GM12878 (cell line): ENCODE measurements at regions not wholly inside any gene's neighbourhood (a gene's known extent, or its start where the extent isn't known, plus 50 kb on each side); places are given as distances from the start of the nearest gene placed in this dataset.

Experiments used
- ATAC-seq: fragments of 200-7000 bp; cut with Tn5 transposase; 3 replicates; pipeline ENCODE4 v1.9.1; 2020; ENCODE audit warnings: mild to moderate bottlenecking, moderate library complexity
- BruUV-seq: library from RNA; stranded (reverse); fragments of 400-500 nt; replicated peaks from 2 replicates; lab custom pipeline; 2021; lab: Mats Ljungman, UMichigan
- CTCF ChIA-PET: fragments of 300-600 bp; sonication (Branson Sonifier 250); formaldehyde crosslinking; extraction: SDS; loops from one replicate; lab custom pipeline; 2021; ENCODE audit warnings: inconsistent platforms; lab: Yijun Ruan, JAX
- POLR2A ChIA-PET: fragments of 350-600 bp; formaldehyde crosslinking; extraction: SDS; loops from one replicate; lab custom pipeline; 2021; ENCODE audit warnings: inconsistent platforms; lab: Charles Lee
- RAD21 ChIA-PET: fragments of 300-600 bp; sonication (Branson Sonifier 250); formaldehyde crosslinking; loops from one replicate; lab custom pipeline; 2023; ENCODE audit warnings: antibody characterized with exemption; ENCODE audit not compliant: unreplicated experiment; lab: Charles Lee
- SMC1A ChIA-PET: fragments of 300-600 bp; sonication (Branson Sonifier 250); formaldehyde crosslinking; loops from one replicate; lab custom pipeline; 2023; ENCODE audit not compliant: unreplicated experiment, uncharacterized antibody; lab: Charles Lee
- DNase-seq: peaks from one replicate; pipeline ENCODE4 v3.0.0-alpha.2; 2011; ENCODE audit warnings: low read depth, low spot score
- FAIRE-seq: peaks from 3 replicates; lab custom pipeline; 2011; peaks lifted over from hg19 to GRCh38; lab: Jason Lieb, UNC
- H2AFZ ChIP-seq: 2 replicates; pipeline ENCODE4 v1.6.0; 2011; ENCODE audit warnings: low read depth, low read length, control low read depth; ENCODE audit not compliant: control insufficient read depth
- H3K27ac ChIP-seq: 2 replicates; pipeline ENCODE4 v1.5.1; 2011; ENCODE audit warnings: control low read depth; ENCODE audit not compliant: control insufficient read depth, insufficient read depth
- H3K27me3 ChIP-seq, 2 experiments: replicated peaks in 1 of 2; 2 replicates each; pipeline versions ENCODE4 v1.6.0 to v1.6.1; 2011; ENCODE audit warnings: low read length in 1 of 2; ENCODE audit not compliant: control insufficient read depth in 2 of 2, insufficient read depth in 2 of 2
- H3K36me3 ChIP-seq, 2 experiments: 2 replicates each; pipeline ENCODE4 v1.5.1; 2011; ENCODE audit warnings: low read length in 1 of 2; ENCODE audit not compliant: control insufficient read depth in 2 of 2, insufficient read depth in 2 of 2
- H3K4me1 ChIP-seq: 2 replicates; pipeline ENCODE4 v1.6.1; 2011; ENCODE audit warnings: mild to moderate bottlenecking, low read length, moderate library complexity, mixed read lengths; ENCODE audit not compliant: control insufficient read depth, insufficient read depth
- H3K4me2 ChIP-seq: 2 replicates; pipeline ENCODE4 v1.6.0; 2011; ENCODE audit warnings: control low read depth; ENCODE audit not compliant: control insufficient read depth, insufficient read depth
- H3K4me3 ChIP-seq: fragments of 200-600 bp; sonication (generic); 2 replicates; pipeline ENCODE4 v1.5.1; 2016
- H3K79me2 ChIP-seq: 2 replicates; pipeline ENCODE4 v1.6.0; 2011; ENCODE audit warnings: low read length; ENCODE audit not compliant: control insufficient read depth, insufficient read depth
- H3K9ac ChIP-seq: 2 replicates; pipeline ENCODE4 v1.8.0; 2011; ENCODE audit warnings: low read length, control low read depth, mixed read lengths; ENCODE audit not compliant: control insufficient read depth, insufficient read depth
- H3K9me3 ChIP-seq: replicated peaks from 3 replicates; pipeline ENCODE4 v1.5.1; 2011; ENCODE audit warnings: mild to moderate bottlenecking, low read length; ENCODE audit not compliant: control insufficient read depth, insufficient read depth
- H4K20me1 ChIP-seq: 2 replicates; pipeline ENCODE4 v1.6.0; 2011; ENCODE audit not compliant: control insufficient read depth, insufficient read depth
- BACH1 ChIP-seq: fragments of 450-650 bp; IDR thresholded peaks from 2 replicates; pipeline ENCODE4 v1.6.1; 2017; ENCODE audit warnings: mild to moderate bottlenecking, borderline replicate concordance
- EP300 ChIP-seq, 2 experiments: fragments of 150-350 bp in 1 of 2; IDR thresholded peaks; 2 replicates each; pipeline ENCODE4 v1.6.1; 2011 to 2012; ENCODE audit warnings: low read depth in 2 of 2, low read length in 2 of 2, borderline replicate concordance in 1 of 2, improper control_type of control experiment in 1 of 2, inconsistent platforms in 1 of 2; ENCODE audit not compliant: control insufficient read depth in 1 of 2
- ESRRA ChIP-seq: IDR thresholded peaks from 2 replicates; pipeline ENCODE4 v1.6.1; 2012; ENCODE audit warnings: mild to moderate bottlenecking, low read length, improper control_type of control experiment
- HDGF ChIP-seq: fragments of 450-650 bp; IDR thresholded peaks from 2 replicates; pipeline ENCODE4 v1.6.1; 2016; ENCODE audit warnings: antibody characterized with exemption
- MEF2A ChIP-seq: IDR thresholded peaks from 2 replicates; pipeline ENCODE4 v1.6.1; 2011; ENCODE audit warnings: low read depth, mild to moderate bottlenecking, low read length, moderate library complexity; ENCODE audit not compliant: insufficient read depth
- MTA2 ChIP-seq: fragments of 450-650 bp; IDR thresholded peaks from 2 replicates; pipeline ENCODE4 v1.6.1; 2016; ENCODE audit warnings: low read depth, mild to moderate bottlenecking, moderate library complexity
- NFXL1 ChIP-seq: fragments of 450-650 bp; IDR thresholded peaks from 2 replicates; pipeline ENCODE4 v1.6.1; 2017; ENCODE audit warnings: antibody characterized with exemption, mild to moderate bottlenecking, borderline replicate concordance
- PAX5 ChIP-seq: IDR thresholded peaks from 2 replicates; pipeline ENCODE4 v1.6.1; 2011; ENCODE audit warnings: low read depth, low read length, borderline replicate concordance
- PAX8 ChIP-seq: fragments of 450-650 bp; IDR thresholded peaks from 2 replicates; pipeline ENCODE4 v1.6.1; 2017; ENCODE audit warnings: mild to moderate bottlenecking, moderate library complexity
- RAD51 ChIP-seq: fragments of 450-650 bp; IDR thresholded peaks from 2 replicates; pipeline ENCODE4 v1.6.1; 2016; ENCODE audit warnings: moderate library complexity, mild to moderate bottlenecking, inconsistent platforms
- RB1 ChIP-seq: fragments of 450-650 bp; formaldehyde crosslinking; IDR thresholded peaks from 2 replicates; pipeline ENCODE4 v1.6.1; 2017; ENCODE audit warnings: mild to moderate bottlenecking, borderline replicate concordance
- RBBP5 ChIP-seq: fragments of 200-600 bp; sonication (generic); conservative IDR thresholded peaks from 2 replicates; pipeline ENCODE4 v1.6.1; 2016
- RCOR1 ChIP-seq: conservative IDR thresholded peaks from 2 replicates; pipeline ENCODE4 v1.6.1; 2012; ENCODE audit warnings: low read depth, low read length, improper control_type of control experiment
- STAT1 ChIP-seq: fragments of 450-650 bp; conservative IDR thresholded peaks from 2 replicates; pipeline ENCODE4 v1.6.1; 2014; ENCODE audit warnings: antibody characterized with exemption, mild to moderate bottlenecking
- SUPT20H ChIP-seq: IDR thresholded peaks from 2 replicates; pipeline ENCODE4 v1.6.1; 2011; ENCODE audit warnings: low read depth, mild to moderate bottlenecking, low read length, moderate library complexity, borderline replicate concordance; ENCODE audit not compliant: control insufficient read depth
- WGBS: methylation state at CpG from one replicate; pipeline ENCODE4 v1.1.6; 2016; ENCODE audit warnings: low lambda C conversion rate; ENCODE audit not compliant: insufficient replicate concordance, insufficient coverage; ENCODE audit errors: missing lambda C conversion rate; 5-methylcytosine and 5-hydroxymethylcytosine counted together
- in situ Hi-C: fragments of 300-500 bp; cut with MboI; formaldehyde crosslinking; loops from 9 replicates; pipeline ENCODE4 v1.14.3; 2018; ENCODE audit warnings: mixed read lengths
- intact Hi-C: fragments of 100-400 bp; cut with micrococcal nuclease; formaldehyde crosslinking; loops from one replicate; pipeline ENCODE4 v1.14.2; 2022; ENCODE audit not compliant: unreplicated experiment
- TF ChIP-seq, protein P1 (sequence below): fragments of 450-650 bp; IDR thresholded peaks from 2 replicates; pipeline ENCODE4 v1.6.1; 2017; ENCODE audit warnings: mild to moderate bottlenecking
- TF ChIP-seq, protein P2 (sequence below): IDR thresholded peaks from 2 replicates; pipeline ENCODE4 v1.6.1; 2011; ENCODE audit warnings: low read depth, low read length, improper control_type of control experiment, borderline replicate concordance
- TF ChIP-seq, protein P3 (sequence below): fragments of 150-350 bp; IDR thresholded peaks from 2 replicates; pipeline ENCODE4 v1.6.1; 2014; ENCODE audit warnings: mild to moderate bottlenecking, low read depth, low read length

GRCh38 chr5:38752012-38752536 lies 93.7 kb upstream of the OSMR start:
- TF ChIP-seq BACH1 (no peak), STAT1 (no peak), PAX5 (no peak), RB1 (no peak), RBBP5 (no peak), ESRRA (no peak), MTA2 (no peak), EP300 (IDR thresholded peaks at IDR 0.05; ENCODE audit: borderline replicate concordance in 1 of 2, control insufficient read depth in 1 of 2, low read depth in 2 of 2, low read length in 2 of 2) (no peak), PAX8 (no peak), RCOR1 (no peak), SUPT20H (no peak), HDGF (no peak), MEF2A (no peak), NFXL1 (no peak), RAD51 (no peak)
- TF ChIP-seq, protein P1, sequence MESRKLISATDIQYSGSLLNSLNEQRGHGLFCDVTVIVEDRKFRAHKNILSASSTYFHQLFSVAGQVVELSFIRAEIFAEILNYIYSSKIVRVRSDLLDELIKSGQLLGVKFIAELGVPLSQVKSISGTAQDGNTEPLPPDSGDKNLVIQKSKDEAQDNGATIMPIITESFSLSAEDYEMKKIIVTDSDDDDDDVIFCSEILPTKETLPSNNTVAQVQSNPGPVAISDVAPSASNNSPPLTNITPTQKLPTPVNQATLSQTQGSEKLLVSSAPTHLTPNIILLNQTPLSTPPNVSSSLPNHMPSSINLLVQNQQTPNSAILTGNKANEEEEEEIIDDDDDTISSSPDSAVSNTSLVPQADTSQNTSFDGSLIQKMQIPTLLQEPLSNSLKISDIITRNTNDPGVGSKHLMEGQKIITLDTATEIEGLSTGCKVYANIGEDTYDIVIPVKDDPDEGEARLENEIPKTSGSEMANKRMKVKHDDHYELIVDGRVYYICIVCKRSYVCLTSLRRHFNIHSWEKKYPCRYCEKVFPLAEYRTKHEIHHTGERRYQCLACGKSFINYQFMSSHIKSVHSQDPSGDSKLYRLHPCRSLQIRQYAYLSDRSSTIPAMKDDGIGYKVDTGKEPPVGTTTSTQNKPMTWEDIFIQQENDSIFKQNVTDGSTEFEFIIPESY: no peak
- TF ChIP-seq, protein P2, sequence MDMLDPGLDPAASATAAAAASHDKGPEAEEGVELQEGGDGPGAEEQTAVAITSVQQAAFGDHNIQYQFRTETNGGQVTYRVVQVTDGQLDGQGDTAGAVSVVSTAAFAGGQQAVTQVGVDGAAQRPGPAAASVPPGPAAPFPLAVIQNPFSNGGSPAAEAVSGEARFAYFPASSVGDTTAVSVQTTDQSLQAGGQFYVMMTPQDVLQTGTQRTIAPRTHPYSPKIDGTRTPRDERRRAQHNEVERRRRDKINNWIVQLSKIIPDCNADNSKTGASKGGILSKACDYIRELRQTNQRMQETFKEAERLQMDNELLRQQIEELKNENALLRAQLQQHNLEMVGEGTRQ: no peak
- TF ChIP-seq, protein P3, sequence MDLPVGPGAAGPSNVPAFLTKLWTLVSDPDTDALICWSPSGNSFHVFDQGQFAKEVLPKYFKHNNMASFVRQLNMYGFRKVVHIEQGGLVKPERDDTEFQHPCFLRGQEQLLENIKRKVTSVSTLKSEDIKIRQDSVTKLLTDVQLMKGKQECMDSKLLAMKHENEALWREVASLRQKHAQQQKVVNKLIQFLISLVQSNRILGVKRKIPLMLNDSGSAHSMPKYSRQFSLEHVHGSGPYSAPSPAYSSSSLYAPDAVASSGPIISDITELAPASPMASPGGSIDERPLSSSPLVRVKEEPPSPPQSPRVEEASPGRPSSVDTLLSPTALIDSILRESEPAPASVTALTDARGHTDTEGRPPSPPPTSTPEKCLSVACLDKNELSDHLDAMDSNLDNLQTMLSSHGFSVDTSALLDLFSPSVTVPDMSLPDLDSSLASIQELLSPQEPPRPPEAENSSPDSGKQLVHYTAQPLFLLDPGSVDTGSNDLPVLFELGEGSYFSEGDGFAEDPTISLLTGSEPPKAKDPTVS: no peak
- SMC1A ChIA-PET: interaction anchor here (1.2 to 1.3 kb wide), 2 partner anchors 107 to 310 kb away, joined by 3 to 4 read pairs; no protein-coding TSS in a partner anchor
- BruUV-seq: no TSS peak
- in situ Hi-C loops: no loop called here
- Histone ChIP-seq H3K79me2 (no peaks in the 10 kb centered on the region), H3K4me1 (no peaks in the 10 kb centered on the region), H3K4me3 (no peak overlapping the region), H3K36me3 (no peaks in the 10 kb centered on the region), H3K27me3 (peaks cover 0 to 2% of the 10 kb centered on the region in 2 experiments; a peak in 1 of 4 replicates), H3K27ac (no peak overlapping the region), H4K20me1 (no peaks in the 10 kb centered on the region), H3K9ac (no peak overlapping the region), H3K4me2 (no peak overlapping the region), H3K9me3 (no peaks in the 10 kb centered on the region), H2AFZ (no peak overlapping the region)
- intact Hi-C loops: no loop called here
- POLR2A ChIA-PET: no interaction called here
- CTCF ChIA-PET: interaction anchor here (1.8 kb wide), 1 partner anchor 310 kb away, joined by 7 read pairs; no protein-coding TSS in a partner anchor
- RAD21 ChIA-PET: interaction anchor here (0.9 kb wide), 1 partner anchor 310 kb away, joined by 4 read pairs; no protein-coding TSS in a partner anchor
- DNase-seq (no peak), FAIRE-seq (no peak), ATAC-seq (no peak)
- WGBS: 19% methylated on average over 6 of the region's 6 CpGs
